ENCODE measurements at regions not wholly inside any gene's neighbourhood (a gene's known extent, or its start where the extent isn't known, plus 50 kb on each side); places are given as distances from the start of the nearest gene placed in this dataset.

DNA sequence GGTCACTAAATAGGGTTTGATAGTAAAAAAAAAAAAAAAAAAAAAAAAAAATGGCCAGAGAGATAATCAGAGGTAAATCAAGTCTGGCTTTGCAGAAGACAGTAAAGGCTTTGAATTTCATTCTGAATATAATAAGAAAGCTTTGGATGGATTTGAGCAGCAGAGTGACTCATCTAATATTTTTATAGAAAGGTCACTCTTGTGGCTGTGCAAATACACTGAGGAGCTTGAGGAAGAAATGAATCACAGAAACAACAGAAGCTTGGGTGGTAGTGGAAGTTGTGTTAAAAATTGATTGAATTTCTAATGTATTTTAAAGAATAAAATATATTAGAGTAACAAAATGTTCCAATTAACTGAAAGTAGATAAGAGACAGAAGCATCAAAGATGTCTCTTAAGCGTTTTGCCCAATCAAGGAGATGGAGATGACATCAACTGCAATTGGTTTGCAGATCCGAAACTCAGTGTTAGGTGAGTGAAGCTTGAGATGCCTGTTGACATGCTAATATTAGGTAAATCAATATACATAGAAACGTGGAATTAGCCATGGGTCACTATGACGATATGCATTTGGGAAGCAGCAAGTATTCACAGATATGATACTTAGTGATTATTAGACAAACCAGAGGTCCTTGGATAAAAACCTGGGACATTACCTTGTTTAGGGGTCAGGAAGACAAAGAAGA lies 280.5 kb downstream of the GPM6A start:
- no peak overlapping the region for H2AFZ ChIP-seq (ENCODE audit: low read length)
- TF ChIP-seq, protein P1, sequence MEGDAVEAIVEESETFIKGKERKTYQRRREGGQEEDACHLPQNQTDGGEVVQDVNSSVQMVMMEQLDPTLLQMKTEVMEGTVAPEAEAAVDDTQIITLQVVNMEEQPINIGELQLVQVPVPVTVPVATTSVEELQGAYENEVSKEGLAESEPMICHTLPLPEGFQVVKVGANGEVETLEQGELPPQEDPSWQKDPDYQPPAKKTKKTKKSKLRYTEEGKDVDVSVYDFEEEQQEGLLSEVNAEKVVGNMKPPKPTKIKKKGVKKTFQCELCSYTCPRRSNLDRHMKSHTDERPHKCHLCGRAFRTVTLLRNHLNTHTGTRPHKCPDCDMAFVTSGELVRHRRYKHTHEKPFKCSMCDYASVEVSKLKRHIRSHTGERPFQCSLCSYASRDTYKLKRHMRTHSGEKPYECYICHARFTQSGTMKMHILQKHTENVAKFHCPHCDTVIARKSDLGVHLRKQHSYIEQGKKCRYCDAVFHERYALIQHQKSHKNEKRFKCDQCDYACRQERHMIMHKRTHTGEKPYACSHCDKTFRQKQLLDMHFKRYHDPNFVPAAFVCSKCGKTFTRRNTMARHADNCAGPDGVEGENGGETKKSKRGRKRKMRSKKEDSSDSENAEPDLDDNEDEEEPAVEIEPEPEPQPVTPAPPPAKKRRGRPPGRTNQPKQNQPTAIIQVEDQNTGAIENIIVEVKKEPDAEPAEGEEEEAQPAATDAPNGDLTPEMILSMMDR (conservative IDR thresholded peaks at IDR 0.05; ENCODE audit: low read length), result no peak
- no peak for TF ChIP-seq EZH2phosphoT487 (IDR thresholded peaks at IDR 0.05; ENCODE audit: borderline replicate concordance)

DNA sequence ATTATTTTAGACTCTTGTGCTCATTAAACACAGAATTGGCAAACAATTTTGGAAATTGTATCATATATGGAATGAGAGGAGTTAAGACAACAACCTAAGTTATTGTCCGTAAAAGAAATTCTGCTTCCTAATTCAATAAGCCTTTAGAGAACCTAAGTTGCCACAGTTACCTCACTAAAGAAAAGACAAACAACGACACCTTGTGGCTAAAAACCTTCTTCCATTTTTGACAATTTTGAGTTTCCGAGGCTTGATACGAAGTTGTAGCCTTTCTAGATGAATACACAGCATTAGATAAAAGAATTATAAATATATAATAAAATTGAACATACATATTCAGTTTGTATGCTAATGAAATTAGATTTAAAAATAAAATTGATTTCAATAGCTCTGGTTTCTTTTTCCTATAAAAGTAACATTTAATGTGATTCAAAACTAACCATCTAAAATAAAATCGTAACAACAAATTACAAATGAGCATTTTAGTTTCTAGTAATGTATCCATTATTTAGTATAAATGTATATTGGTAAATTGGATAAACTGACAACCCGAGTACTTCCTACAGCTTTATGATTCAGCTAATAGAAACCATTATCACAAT lies 275.1 kb downstream of the GPM6A start:
- Histone ChIP-seq H3K9me3 (ENCODE audit: insufficient read depth, low read depth, low read length) (no peaks in the 10 kb centered on the region), H3K36me3 (ENCODE audit: insufficient read depth, low read length) (no peaks in the 10 kb centered on the region), H3K4me2 (ENCODE audit: low read depth, low read length, poor library complexity, severe bottlenecking) (no peak overlapping the region)

More for the DNA sequence above, 280.5 kb downstream of the GPM6A start:
- no peak overlapping the region for H3K9ac ChIP-seq (ENCODE audit: low read depth, low read length, poor library complexity, severe bottlenecking)
- no peaks in the 10 kb centered on the region for H3F3A ChIP-seq (ENCODE audit: low read depth)
- no peaks in the 10 kb centered on the region for H3K4me1 ChIP-seq (ENCODE audit: insufficient read depth, low read length, poor library complexity, severe bottlenecking)
- no peaks in the 10 kb centered on the region for H3K36me3 ChIP-seq (ENCODE audit: insufficient read depth, low read length)
- H3K4me3 ChIP-seq (ENCODE audit: low read length, poor library complexity, severe bottlenecking), result no peak overlapping the region
- no peaks in the 10 kb centered on the region for H3K9me3 ChIP-seq (ENCODE audit: insufficient read depth, low read depth, low read length)
- H3K27me3 ChIP-seq (ENCODE audit: insufficient read depth, low read length, poor library complexity, severe bottlenecking), result no peaks in the 10 kb centered on the region
- no peak overlapping the region for H3K4me2 ChIP-seq (ENCODE audit: low read depth, low read length, poor library complexity, severe bottlenecking)
- H3K79me2 ChIP-seq (ENCODE audit: insufficient read depth, low read length), result no peaks in the 10 kb centered on the region
- H4K20me1 ChIP-seq (ENCODE audit: insufficient read depth, low read length, poor library complexity, severe bottlenecking), result no peaks in the 10 kb centered on the region
- no peaks in the 10 kb centered on the region for H3K9me2 ChIP-seq (replicated peaks; ENCODE audit: low read depth, low read length)

DNA sequence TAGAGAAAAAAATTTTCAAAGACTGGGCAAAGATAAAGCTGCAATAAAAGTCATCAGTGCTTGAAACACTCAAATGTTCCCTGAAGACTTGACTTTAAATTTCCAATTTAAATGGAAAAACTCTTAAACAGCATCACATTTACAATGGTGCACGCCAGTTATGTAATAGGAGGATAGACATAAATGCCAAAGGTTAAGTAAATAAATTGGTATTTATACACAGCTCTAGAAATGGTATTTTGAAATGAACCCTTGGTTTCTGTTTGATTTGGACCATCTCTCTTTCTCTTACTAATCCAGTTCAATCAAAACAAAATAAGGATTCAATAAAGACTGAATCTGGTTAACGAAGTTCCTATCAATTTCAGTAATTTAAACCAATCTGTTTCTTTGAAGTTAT lies 272.6 kb downstream of the GPM6A start:
- Histone ChIP-seq H3K36me3 (ENCODE audit: insufficient read depth, low read length) (no peaks in the 10 kb centered on the region), H3K79me2 (ENCODE audit: insufficient read depth, low read length) (no peaks in the 10 kb centered on the region), H3K9ac (ENCODE audit: low read depth, low read length, poor library complexity, severe bottlenecking) (no peak overlapping the region), H3K9me3 (ENCODE audit: insufficient read depth, low read depth, low read length) (no peaks in the 10 kb centered on the region), H3F3A (ENCODE audit: low read depth) (no peaks in the 10 kb centered on the region), H4K20me1 (ENCODE audit: insufficient read depth, low read length, poor library complexity, severe bottlenecking) (no peaks in the 10 kb centered on the region), H2AFZ (ENCODE audit: low read length) (no peak overlapping the region), H3K4me1 (ENCODE audit: insufficient read depth, low read length, poor library complexity, severe bottlenecking) (no peaks in the 10 kb centered on the region), H3K27me3 (ENCODE audit: insufficient read depth, low read length, poor library complexity, severe bottlenecking) (no peaks in the 10 kb centered on the region), H3K4me2 (ENCODE audit: low read depth, low read length, poor library complexity, severe bottlenecking) (no peak overlapping the region), H3K4me3 (ENCODE audit: low read length, poor library complexity, severe bottlenecking) (no peak overlapping the region), H3K9me2 (replicated peaks; ENCODE audit: low read depth, low read length) (no peaks in the 10 kb centered on the region)
- TF ChIP-seq EZH2phosphoT487 (IDR thresholded peaks at IDR 0.05; ENCODE audit: borderline replicate concordance), result no peak
- TF ChIP-seq, protein P1 (conservative IDR thresholded peaks at IDR 0.05; ENCODE audit: low read length), result no peak

More for the DNA sequence above, 275.1 kb downstream of the GPM6A start:
- no peaks in the 10 kb centered on the region for H3K4me1 ChIP-seq (ENCODE audit: insufficient read depth, low read length, poor library complexity, severe bottlenecking)
- H3K4me3 ChIP-seq (ENCODE audit: low read length, poor library complexity, severe bottlenecking), result no peak overlapping the region
- H3K9ac ChIP-seq (ENCODE audit: low read depth, low read length, poor library complexity, severe bottlenecking), result no peak overlapping the region
- H3K9me2 ChIP-seq (replicated peaks; ENCODE audit: low read depth, low read length), result no peaks in the 10 kb centered on the region
- TF ChIP-seq, protein P1 (conservative IDR thresholded peaks at IDR 0.05; ENCODE audit: low read length), result peak; percentile 57
- TF ChIP-seq EZH2phosphoT487 (IDR thresholded peaks at IDR 0.05; ENCODE audit: borderline replicate concordance), result no peak
- H4K20me1 ChIP-seq (ENCODE audit: insufficient read depth, low read length, poor library complexity, severe bottlenecking), result no peaks in the 10 kb centered on the region
- H3F3A ChIP-seq (ENCODE audit: low read depth), result no peaks in the 10 kb centered on the region
- H2AFZ ChIP-seq (ENCODE audit: low read length), result no peak overlapping the region
- H3K79me2 ChIP-seq (ENCODE audit: insufficient read depth, low read length), result no peaks in the 10 kb centered on the region
- no peaks in the 10 kb centered on the region for H3K27me3 ChIP-seq (ENCODE audit: insufficient read depth, low read length, poor library complexity, severe bottlenecking)
